HCT116 (cell line): ENCODE measurements at regions not wholly inside any gene's neighbourhood (a gene's known extent, or its start where the extent isn't known, plus 50 kb on each side); places are given as distances from the start of the nearest gene placed in this dataset.

Source experiments
- ATAC-seq: fragments of 200-7000 bp; cut with Tn5 transposase; 2 replicates; pipeline ENCODE4 v1.9.1; 2020; ENCODE audit warnings: mild to moderate bottlenecking, moderate library complexity
- BruUV-seq: library from RNA; stranded (reverse); fragments of 400-500 nt; replicated peaks from 2 replicates; lab custom pipeline; 2021; lab: Mats Ljungman, UMichigan
- CTCF ChIA-PET: fragments of 300-600 bp; sonication (Branson Sonifier 250); formaldehyde crosslinking; loops from one replicate; lab custom pipeline; 2021; ENCODE audit warnings: antibody characterized with exemption; lab: Charles Lee
- POLR2A ChIA-PET: fragments of 300-600, 350-600 bp; sonication (Branson Sonifier 250); formaldehyde crosslinking; loops from one replicate; lab custom pipeline; 2021; ENCODE audit warnings: antibody characterized with exemption; lab: Charles Lee
- RAD21 ChIA-PET, 2 experiments: fragments of 300-600 bp; sonication (Branson Sonifier 250); formaldehyde crosslinking; loops; one replicate each; lab custom pipeline; 2023; ENCODE audit warnings: low total read pairs in 2 of 2; ENCODE audit not compliant: uncharacterized antibody in 2 of 2, unreplicated experiment in 2 of 2, low non-redundant PET in 1 of 2; lab: Charles Lee
- DNase-seq: peaks from one replicate; pipeline ENCODE4 v3.0.0-alpha.2; 2010; ENCODE audit warnings: low read depth, low spot score
- H2AFZ ChIP-seq: fragments of 200-600 bp; shearing (Covaris generic), sonication (generic); 2 replicates; pipeline ENCODE4 v1.6.1; 2017; ENCODE audit warnings: low read depth, mixed run types, mixed read lengths, antibody characterized with exemption, low read length; ENCODE audit not compliant: poor library complexity, severe bottlenecking
- H3K27ac ChIP-seq: 2 replicates; pipeline ENCODE4 v1.5.1; 2012; ENCODE audit warnings: low read depth, low read length
- H3K27me3 ChIP-seq: fragments of 200-600 bp; sonication (generic); 2 replicates; pipeline ENCODE4 v1.6.1; 2016; ENCODE audit warnings: mixed run types, low read length, mixed read lengths; ENCODE audit not compliant: insufficient read depth
- H3K36me3 ChIP-seq, 2 experiments: fragments of 200-500 bp in 1 of 2; fragments of 200-600 bp in 1 of 2; sonication (Bioruptor generic) in 1 of 2; sonication (generic) in 1 of 2; 2 replicates each; pipeline versions ENCODE4 v1.5.1 to v1.6.1; 2014 to 2016; ENCODE audit warnings: low read length in 2 of 2, inconsistent platforms in 1 of 2, mixed read lengths in 1 of 2, mixed run types in 1 of 2; ENCODE audit not compliant: insufficient read depth in 2 of 2, control insufficient read depth in 1 of 2
- H3K4me1 ChIP-seq, 2 experiments: fragments of 200-600 bp in 1 of 2; sonication (generic) in 1 of 2; 2 replicates each; pipeline versions ENCODE4 v1.5.1 to v1.6.1; 2012 to 2017; ENCODE audit warnings: low read length in 2 of 2, inconsistent platforms in 1 of 2, mild to moderate bottlenecking in 1 of 2, mixed read lengths in 1 of 2, mixed run types in 1 of 2, moderate library complexity in 1 of 2; ENCODE audit not compliant: insufficient read depth in 2 of 2, control insufficient read depth in 1 of 2
- H3K4me2 ChIP-seq: fragments of 200-600 bp; sonication (generic); 2 replicates; pipeline ENCODE4 v1.6.1; 2017; ENCODE audit warnings: mixed run types, low read length, mixed read lengths
- H3K4me3 ChIP-seq, 2 experiments: fragments of 200-600 bp in 1 of 2; sonication (generic) in 1 of 2; replicated peaks in 1 of 2; 2 replicates each; pipeline ENCODE4 v1.5.1; 2011 to 2016; ENCODE audit warnings: low read length in 2 of 2, control low read depth in 1 of 2, low read depth in 1 of 2, mild to moderate bottlenecking in 1 of 2, mixed read lengths in 1 of 2, mixed run types in 1 of 2
- H3K79me2 ChIP-seq: fragments of 200-600 bp; sonication (generic); 2 replicates; pipeline ENCODE4 v1.6.1; 2017; ENCODE audit warnings: mild to moderate bottlenecking, mixed run types, low read length, moderate library complexity, mixed read lengths; ENCODE audit not compliant: insufficient read depth
- H3K9ac ChIP-seq: fragments of 200-600 bp; sonication (generic); 2 replicates; pipeline ENCODE4 v1.6.1; 2016; ENCODE audit warnings: low read length, mixed read lengths
- H3K9me2 ChIP-seq: fragments of 200-600 bp; sonication (generic), shearing (Covaris generic); 2 replicates; pipeline ENCODE4 v1.6.1; 2017; ENCODE audit warnings: mixed run types, mild to moderate bottlenecking, moderate library complexity; ENCODE audit not compliant: insufficient read depth
- H3K9me3 ChIP-seq, 2 experiments: fragments of 200-500 bp in 1 of 2; fragments of 200-600 bp in 1 of 2; sonication (Bioruptor generic) in 1 of 2; sonication (generic) in 1 of 2; 2 replicates each; pipeline ENCODE4 v1.6.1; 2014 to 2017; ENCODE audit warnings: low read length in 2 of 2, mixed read lengths in 2 of 2, inconsistent platforms in 1 of 2, low read depth in 1 of 2, mild to moderate bottlenecking in 1 of 2, mixed run types in 1 of 2, moderate library complexity in 1 of 2; ENCODE audit not compliant: control insufficient read depth in 1 of 2, insufficient read depth in 1 of 2
- H4K20me1 ChIP-seq: fragments of 200-600 bp; sonication (generic), shearing (Covaris generic); 2 replicates; pipeline ENCODE4 v1.6.1; 2017; ENCODE audit warnings: mixed run types, mild to moderate bottlenecking, moderate library complexity; ENCODE audit not compliant: insufficient read depth
- CTCF ChIP-seq, 3 experiments: fragments of 200-600 bp in 1 of 3; sonication (generic) in 1 of 3; IDR thresholded peaks in 2 of 3; conservative IDR thresholded peaks in 1 of 3; 2 replicates each; pipeline ENCODE4 v1.5.1; 2012 to 2017; ENCODE audit warnings: low read depth in 2 of 3, low read length in 2 of 3, antibody characterized with exemption in 1 of 3, borderline replicate concordance in 1 of 3, control low read depth in 1 of 3, mild to moderate bottlenecking in 1 of 3, mixed read lengths in 1 of 3, mixed run types in 1 of 3, moderate library complexity in 1 of 3; ENCODE audit not compliant: insufficient read depth in 1 of 3
- EGR1 ChIP-seq: IDR thresholded peaks from 2 replicates; pipeline ENCODE4 v1.6.1; 2012; ENCODE audit warnings: low read depth
- ELF1 ChIP-seq: IDR thresholded peaks from 2 replicates; pipeline ENCODE4 v1.6.1; 2012; ENCODE audit warnings: low read depth, borderline replicate concordance
- FOSL1 ChIP-seq: IDR thresholded peaks from 2 replicates; pipeline ENCODE4 v1.6.1; 2012; ENCODE audit warnings: low read depth
- JUND ChIP-seq: IDR thresholded peaks from 2 replicates; pipeline ENCODE4 v1.6.1; 2012
- POLR2A ChIP-seq: IDR thresholded peaks from 2 replicates; pipeline ENCODE4 v1.7.0; 2011; ENCODE audit warnings: borderline replicate concordance; ENCODE audit not compliant: insufficient read depth, insufficient read length; ENCODE audit errors: extremely low read depth
- POLR2AphosphoS5 ChIP-seq: IDR thresholded peaks from 2 replicates; pipeline ENCODE4 v1.6.1; 2011; ENCODE audit warnings: mild to moderate bottlenecking, low read depth, low read length, moderate library complexity
- SIN3A ChIP-seq: IDR thresholded peaks from 2 replicates; pipeline ENCODE4 v1.6.1; 2012; ENCODE audit warnings: low read depth
- SP1 ChIP-seq: IDR thresholded peaks from 2 replicates; pipeline ENCODE4 v1.6.1; 2012; ENCODE audit warnings: low read depth
- ZFX ChIP-seq: fragments of 450-650 bp; IDR thresholded peaks from 2 replicates; pipeline ENCODE4 v1.6.1; 2017
- ZNF274 ChIP-seq: fragments of 200-500 bp; sonication (Bioruptor generic); IDR thresholded peaks from 2 replicates; pipeline ENCODE4 v1.6.1; 2014; ENCODE audit warnings: mild to moderate bottlenecking, low read depth, low read length, inconsistent platforms
- intact Hi-C: fragments of 100-400 bp; cut with micrococcal nuclease; formaldehyde crosslinking; loops from 2 replicates; pipeline ENCODE4 v1.10.0; 2022
- TF ChIP-seq, protein P1 (sequence below): IDR thresholded peaks from 2 replicates; pipeline ENCODE4 v1.6.1; 2012

DNA sequence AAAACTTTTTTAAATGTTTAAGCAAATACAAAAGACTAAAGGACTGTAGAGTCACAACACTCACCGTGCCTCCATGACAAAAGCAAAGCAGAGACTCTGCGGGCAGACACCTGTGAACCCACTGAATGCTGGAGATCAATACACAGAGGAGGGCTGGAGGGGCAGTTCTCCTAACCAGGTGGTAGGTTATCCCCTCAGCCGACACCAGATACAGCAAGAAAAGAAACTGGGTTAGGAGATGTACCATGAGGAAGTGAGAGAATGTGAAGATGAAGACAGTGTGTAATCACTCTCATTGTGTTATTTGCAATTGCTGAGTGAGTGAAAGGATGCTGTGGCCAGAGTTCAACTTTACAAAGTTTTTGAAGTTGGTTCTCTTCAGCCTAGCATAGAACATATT, 480.3 kb downstream of the BCL11B start:
- BruUV-seq = no TSS peak
- H2AFZ ChIP-seq = no peak overlapping the region
- no peak overlapping the region for H3K4me2 ChIP-seq
- H3K4me3 ChIP-seq = no peak overlapping the region
- H3K27ac ChIP-seq = no peak overlapping the region
- no peaks in the 10 kb centered on the region for H3K9me2 ChIP-seq
- ChIA-PET CTCF (no interaction called here), RAD21 (no interaction called here), POLR2A (no interaction called here)
- no peak for ATAC-seq
- TF ChIP-seq ELF1 (no peak), SIN3A (no peak), FOSL1 (no peak), ZFX (no peak), CTCF (IDR thresholded peaks at IDR 0.05 in 2 of 3, conservative IDR thresholded peaks at IDR 0.05 in 1 of 3; ENCODE audit: borderline replicate concordance in 1 of 3, insufficient read depth in 1 of 3, low read depth in 2 of 3, low read length in 2 of 3) (no peak), ZNF274 (no peak), POLR2AphosphoS5 (no peak), POLR2A (no peak)
- no peaks in the 10 kb centered on the region for H4K20me1 ChIP-seq
- no peaks in the 10 kb centered on the region for H3K79me2 ChIP-seq
- no peak for DNase-seq
- intact Hi-C loops = no loop called here
- H3K9ac ChIP-seq = no peak overlapping the region
- no peaks in the 10 kb centered on the region for H3K4me1 ChIP-seq
- no peaks in the 10 kb centered on the region for H3K36me3 ChIP-seq
- 0 out of 2 replicates have a peak, but pooled peaks cover 5% of the 10 kb centered on the region for H3K27me3 ChIP-seq
- H3K9me3 ChIP-seq = no peaks in the 10 kb centered on the region

DNA sequence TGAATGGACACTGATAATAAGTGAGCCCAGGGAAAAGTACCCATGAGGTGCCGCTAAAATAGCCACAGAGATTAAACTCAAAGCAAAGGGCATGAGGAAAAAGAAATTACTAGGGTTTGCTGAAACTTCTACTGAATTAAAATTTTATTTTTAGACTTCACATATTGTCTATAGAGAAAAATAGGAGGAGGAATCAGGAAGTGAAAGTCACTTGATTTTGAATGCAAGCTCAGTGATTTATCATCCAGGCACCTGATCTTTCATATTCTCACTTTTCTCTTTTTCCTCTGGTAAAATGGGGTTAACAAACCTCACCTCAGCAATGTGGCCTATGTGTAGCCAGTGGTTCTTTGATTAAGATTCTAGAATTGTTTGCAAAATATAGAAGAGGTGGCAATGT, 479.8 kb downstream of the BCL11B start:
- ChIA-PET CTCF (no interaction called here), RAD21 (no interaction called here), POLR2A (no interaction called here)
- TF ChIP-seq JUND = no peak
- TF ChIP-seq, protein P1, sequence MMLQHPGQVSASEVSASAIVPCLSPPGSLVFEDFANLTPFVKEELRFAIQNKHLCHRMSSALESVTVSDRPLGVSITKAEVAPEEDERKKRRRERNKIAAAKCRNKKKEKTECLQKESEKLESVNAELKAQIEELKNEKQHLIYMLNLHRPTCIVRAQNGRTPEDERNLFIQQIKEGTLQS = no peak
- no peak for TF ChIP-seq SP1
- TF ChIP-seq EGR1 = no peak
- Histone ChIP-seq H3K27ac (no peak overlapping the region), H3K9me2 (no peaks in the 10 kb centered on the region), H4K20me1 (no peaks in the 10 kb centered on the region), H3K36me3 (no peaks in the 10 kb centered on the region), H3K4me2 (no peak overlapping the region), H2AFZ (no peak overlapping the region), H3K4me1 (no peaks in the 10 kb centered on the region), H3K4me3 (no peak overlapping the region), H3K79me2 (no peaks in the 10 kb centered on the region), H3K9me3 (no peaks in the 10 kb centered on the region), H3K27me3 (0 out of 2 replicates have a peak, but pooled peaks cover 5% of the 10 kb centered on the region), H3K9ac (no peak overlapping the region)
- no peak for DNase-seq
- no peak for ATAC-seq
- intact Hi-C loops = no loop called here
- BruUV-seq = no TSS peak
